DMS114 treated with DMSO at 0.1 percent for 48 hours (cell line): ENCODE measurements at regions not wholly inside any gene's neighbourhood (a gene's known extent, or its start where the extent isn't known, plus 50 kb on each side); places are given as distances from the start of the nearest gene placed in this dataset.

Source experiments
- DNase-seq: peaks from one replicate; lab custom pipeline; 2025; ENCODE audit not compliant: unreplicated experiment; lab: John Stamatoyannopoulos, UW

GRCh38 chr2:150567771-150568301 lies 80.4 kb upstream of the RND3 start:
- no peak for DNase-seq

GRCh38 chr2:150566289-150566688 lies 78.8 kb upstream of the RND3 start:
- DNase-seq = no peak

- no peak for DNase-seq
Observed at GRCh38 chr2:150561076-150561475, 73.6 kb upstream of the RND3 start.

- DNase-seq = no peak
Observed at GRCh38 chr2:150557020-150557600, 69.6 kb upstream of the RND3 start.

GRCh38 chr2:150555611-150556356 lies 68.3 kb upstream of the RND3 start:
- DNase-seq = no peak

- no peak for DNase-seq
Observed at GRCh38 chr2:150554046-150554445, 66.6 kb upstream of the RND3 start.

- DNase-seq = no peak
Observed at GRCh38 chr2:150552041-150552820, 64.8 kb upstream of the RND3 start.

GRCh38 chr2:150549381-150549780 lies 61.9 kb upstream of the RND3 start:
- no peak for DNase-seq

GRCh38 chr2:150548527-150548926 lies 61.1 kb upstream of the RND3 start:
- no peak for DNase-seq

GRCh38 chr2:150545916-150546315 lies 58.4 kb upstream of the RND3 start:
- DNase-seq = no peak

- DNase-seq = no peak
Observed at GRCh38 chr2:150544731-150545130, 57.3 kb upstream of the RND3 start.

GRCh38 chr2:150542692-150543091 lies 55.2 kb upstream of the RND3 start:
- DNase-seq = no peak

- no peak for DNase-seq
Observed at GRCh38 chr2:150542172-150542571, 54.7 kb upstream of the RND3 start.

- DNase-seq = no peak
Observed at GRCh38 chr2:150538651-150539201, 51.3 kb upstream of the RND3 start.
